Embryonic facial prominence (tissue), 1 donor: ENCODE measurements at regions not wholly inside any gene's neighbourhood (a gene's known extent, or its start where the extent isn't known, plus 50 kb on each side); places are given as distances from the start of the nearest gene placed in this dataset.
"Not testable (repeated sequence)": the region's sequence is repeated elsewhere in the genome, so short reads cannot be mapped to it uniquely, and the experiment has no call there.

Experiments used
- DNase-seq: peaks from one replicate; pipeline ENCODE4 v3.0.0-alpha.2; 2016; ENCODE audit errors: extremely low spot score

GRCh38 chr13:61944329-61944929 is 528.8 kb upstream of the PCDH20 start:
- no peak for DNase-seq

- no peak for DNase-seq
Measured at GRCh38 chr13:61935710-61936109, 520.1 kb upstream of the PCDH20 start.

- DNase-seq, result no peak
Measured at GRCh38 chr13:61927648-61928047, 512.0 kb upstream of the PCDH20 start.

- DNase-seq, result no peak
Measured at GRCh38 chr13:61918841-61919240, 503.2 kb upstream of the PCDH20 start.

GRCh38 chr13:61916483-61916882 is 500.8 kb upstream of the PCDH20 start:
- DNase-seq, result no peak

GRCh38 chr13:61913183-61913582 is 497.5 kb upstream of the PCDH20 start:
- no peak for DNase-seq

GRCh38 chr13:61908906-61909615 is 493.4 kb upstream of the PCDH20 start:
- no peak for DNase-seq

- DNase-seq, result no peak
Measured at GRCh38 chr13:61905054-61905453, 489.4 kb upstream of the PCDH20 start.

GRCh38 chr13:61901946-61902541 is 486.4 kb upstream of the PCDH20 start:
- DNase-seq, result no peak

- no peak for DNase-seq
Measured at GRCh38 chr13:61900033-61900432, 484.4 kb upstream of the PCDH20 start.

GRCh38 chr13:61898207-61898606 is 482.6 kb upstream of the PCDH20 start:
- no peak for DNase-seq

GRCh38 chr13:61891401-61891800 is 475.8 kb upstream of the PCDH20 start:
- DNase-seq, result no peak

GRCh38 chr13:61884830-61885229 is 469.2 kb upstream of the PCDH20 start:
- DNase-seq, result no peak

- DNase-seq, result no peak
Measured at GRCh38 chr13:61880578-61881283, 465.1 kb upstream of the PCDH20 start.

GRCh38 chr13:61878565-61878964 is 462.9 kb upstream of the PCDH20 start:
- DNase-seq, result not testable (repeated sequence)

- no peak for DNase-seq
Measured at GRCh38 chr13:61874970-61875579, 459.4 kb upstream of the PCDH20 start.

GRCh38 chr13:61873717-61874116 is 458.1 kb upstream of the PCDH20 start:
- DNase-seq, result no peak

GRCh38 chr13:61857198-61857597 is 441.5 kb upstream of the PCDH20 start:
- DNase-seq, result no peak

- no peak for DNase-seq
Measured at GRCh38 chr13:61852116-61852619, 436.5 kb upstream of the PCDH20 start.

- DNase-seq, result no peak
Measured at GRCh38 chr13:61850794-61851193, 435.1 kb upstream of the PCDH20 start.

- DNase-seq, result no peak
Measured at GRCh38 chr13:61838568-61838967, 422.9 kb upstream of the PCDH20 start.

GRCh38 chr13:61833228-61833627 is 417.6 kb upstream of the PCDH20 start:
- no peak for DNase-seq
